ENCODE measurements at regions not wholly inside any gene's neighbourhood (a gene's known extent, or its start where the extent isn't known, plus 50 kb on each side); places are given as distances from the start of the nearest gene placed in this dataset.
"Not testable (repeated sequence)": the region's sequence is repeated elsewhere in the genome, so short reads cannot be mapped to it uniquely, and the experiment has no call there.

GRCh38 chr1:82358706-82359105, 558.0 kb downstream of the ADGRL2 start:
- DNase-seq (ENCODE audit: low read depth in 1 of 2, low spot score in 2 of 2); H3K27me3 ChIP-seq (replicated peaks); H3K4me1 ChIP-seq (replicated peaks); H3K9me3 ChIP-seq (replicated peaks); H3K36me3 ChIP-seq; H3K27ac ChIP-seq; H3K4me3 ChIP-seq: not testable (repeated sequence)

DNA sequence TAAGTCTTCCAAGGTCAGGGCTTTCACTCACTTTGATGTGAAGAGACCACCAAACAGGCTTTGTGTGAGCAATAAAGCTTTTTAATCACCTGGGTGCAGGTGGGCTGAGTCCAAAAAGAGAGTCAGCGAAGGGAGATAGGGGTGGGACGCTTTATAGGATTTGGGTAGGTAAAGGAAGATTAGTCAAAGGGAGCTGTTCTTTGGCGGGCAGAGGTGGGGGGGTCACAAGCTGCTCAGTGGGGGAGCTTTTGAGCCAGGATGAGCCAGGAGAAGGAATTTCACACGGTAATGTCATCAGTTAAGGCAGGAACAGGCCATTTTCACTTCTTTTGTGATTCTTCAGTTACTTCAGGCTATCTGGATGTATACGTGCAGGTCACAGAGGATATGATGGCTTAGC, 553.8 kb downstream of the ADGRL2 start:
- not testable (repeated sequence) for H3K9me3 ChIP-seq (replicated peaks); DNase-seq (ENCODE audit: low read depth in 1 of 2, low spot score in 2 of 2); H3K27me3 ChIP-seq (replicated peaks); H3K4me1 ChIP-seq (replicated peaks); H3K36me3 ChIP-seq; H3K4me3 ChIP-seq; H3K27ac ChIP-seq

GRCh38 chr1:82348487-82348886, 547.8 kb downstream of the ADGRL2 start:
- Histone ChIP-seq H3K27ac (no peak overlapping the region), H3K4me3 (no peak overlapping the region), H3K4me1 (replicated peaks) (no peaks in the 10 kb centered on the region), H3K36me3 (no peaks in the 10 kb centered on the region), H3K27me3 (replicated peaks) (no peaks in the 10 kb centered on the region), H3K9me3 (replicated peaks) (no peaks in the 10 kb centered on the region)
- DNase-seq (ENCODE audit: low read depth in 1 of 2, low spot score in 2 of 2) = no peak

DNA sequence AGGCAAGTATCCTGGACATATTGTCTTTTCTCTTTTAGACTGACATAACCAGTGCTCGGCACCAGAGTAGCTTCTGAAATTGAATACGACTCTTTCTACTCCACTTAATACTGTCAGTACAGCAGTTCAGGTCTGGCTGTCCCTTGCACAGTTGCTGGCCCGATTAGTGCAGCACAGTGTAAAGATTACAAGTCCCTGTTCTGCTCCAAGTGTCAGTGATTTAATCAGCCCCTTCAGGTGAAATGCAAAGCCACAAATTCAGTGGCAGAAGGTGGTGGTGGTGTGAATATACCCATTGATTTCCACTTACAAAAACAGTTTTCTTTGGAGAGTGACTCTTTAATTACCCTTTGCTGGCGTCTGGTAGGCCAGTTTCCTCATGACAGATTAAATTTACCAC, 545.4 kb downstream of the ADGRL2 start:
- no peak for DNase-seq (ENCODE audit: low read depth in 1 of 2, low spot score in 2 of 2)
- Histone ChIP-seq H3K4me3 (no peak overlapping the region), H3K9me3 (replicated peaks) (no peaks in the 10 kb centered on the region), H3K27ac (no peak overlapping the region), H3K36me3 (no peaks in the 10 kb centered on the region), H3K4me1 (replicated peaks) (no peaks in the 10 kb centered on the region), H3K27me3 (replicated peaks) (no peaks in the 10 kb centered on the region)

GRCh38 chr1:82343381-82343780, 542.6 kb downstream of the ADGRL2 start:
- no peak for DNase-seq (ENCODE audit: low read depth in 1 of 2, low spot score in 2 of 2)
- H3K27ac ChIP-seq = no peak overlapping the region
- H3K4me3 ChIP-seq = no peak overlapping the region
- no peaks in the 10 kb centered on the region for H3K27me3 ChIP-seq (replicated peaks)
- no peaks in the 10 kb centered on the region for H3K9me3 ChIP-seq (replicated peaks)
- H3K4me1 ChIP-seq (replicated peaks) = no peaks in the 10 kb centered on the region
- H3K36me3 ChIP-seq = no peaks in the 10 kb centered on the region

DNA sequence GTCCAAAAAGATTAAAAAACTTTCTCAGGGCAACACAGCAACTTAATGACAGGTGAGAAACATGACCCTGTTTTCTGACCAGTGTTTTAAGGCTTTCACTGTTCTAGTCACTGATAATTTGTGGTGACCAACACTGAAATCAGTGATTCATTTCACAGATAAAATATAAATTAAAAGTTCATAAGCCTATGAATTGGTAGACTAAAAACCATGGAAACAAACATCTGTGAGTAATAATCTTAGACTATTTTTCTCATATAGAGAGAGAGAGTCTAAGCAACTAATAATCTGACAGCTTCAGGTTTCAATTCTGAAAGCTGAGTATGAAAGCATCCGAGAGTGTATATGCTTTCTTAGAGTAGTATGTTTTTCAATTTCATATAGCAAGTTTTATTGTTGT, 536.9 kb downstream of the ADGRL2 start:
- no peaks in the 10 kb centered on the region for H3K27me3 ChIP-seq (replicated peaks)
- H3K4me1 ChIP-seq (replicated peaks) = no peaks in the 10 kb centered on the region
- no peak overlapping the region for H3K4me3 ChIP-seq
- H3K9me3 ChIP-seq (replicated peaks) = no peaks in the 10 kb centered on the region
- H3K36me3 ChIP-seq = no peaks in the 10 kb centered on the region
- H3K27ac ChIP-seq = no peak overlapping the region
- DNase-seq (ENCODE audit: low read depth in 1 of 2, low spot score in 2 of 2) = no peak

GRCh38 chr1:82330330-82330729, 529.6 kb downstream of the ADGRL2 start:
- no peak overlapping the region for H3K4me3 ChIP-seq
- no peaks in the 10 kb centered on the region for H3K27me3 ChIP-seq (replicated peaks)
- no peak for DNase-seq (ENCODE audit: low read depth in 1 of 2, low spot score in 2 of 2)
- H3K4me1 ChIP-seq (replicated peaks) = no peaks in the 10 kb centered on the region
- no peak overlapping the region for H3K27ac ChIP-seq
- no peaks in the 10 kb centered on the region for H3K9me3 ChIP-seq (replicated peaks)
- no peaks in the 10 kb centered on the region for H3K36me3 ChIP-seq

DNA sequence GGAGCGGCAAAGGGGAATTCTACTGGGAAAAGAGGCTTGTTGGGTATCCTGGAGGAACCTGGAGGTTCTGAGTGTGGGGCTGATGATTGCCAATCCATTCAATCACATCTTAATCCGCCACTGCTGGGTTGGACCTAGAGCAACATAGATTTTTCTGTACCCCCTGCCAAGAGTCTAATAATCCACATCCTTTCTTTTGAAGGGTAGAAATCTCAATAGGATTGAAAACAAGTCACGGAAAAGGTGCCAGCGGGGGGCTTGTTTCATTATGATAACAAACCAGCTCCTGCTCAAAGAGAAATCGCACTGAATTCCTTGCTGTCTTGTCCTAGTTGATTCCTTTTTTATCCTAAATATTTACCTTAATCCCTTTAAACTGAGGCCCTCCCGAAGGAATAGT, 528.5 kb downstream of the ADGRL2 start:
- no peaks in the 10 kb centered on the region for H3K27me3 ChIP-seq (replicated peaks)
- H3K27ac ChIP-seq = no peak overlapping the region
- no peaks in the 10 kb centered on the region for H3K36me3 ChIP-seq
- no peaks in the 10 kb centered on the region for H3K4me1 ChIP-seq (replicated peaks)
- H3K4me3 ChIP-seq = no peak overlapping the region
- H3K9me3 ChIP-seq (replicated peaks) = no peaks in the 10 kb centered on the region
- no peak for DNase-seq (ENCODE audit: low read depth in 1 of 2, low spot score in 2 of 2)

DNA sequence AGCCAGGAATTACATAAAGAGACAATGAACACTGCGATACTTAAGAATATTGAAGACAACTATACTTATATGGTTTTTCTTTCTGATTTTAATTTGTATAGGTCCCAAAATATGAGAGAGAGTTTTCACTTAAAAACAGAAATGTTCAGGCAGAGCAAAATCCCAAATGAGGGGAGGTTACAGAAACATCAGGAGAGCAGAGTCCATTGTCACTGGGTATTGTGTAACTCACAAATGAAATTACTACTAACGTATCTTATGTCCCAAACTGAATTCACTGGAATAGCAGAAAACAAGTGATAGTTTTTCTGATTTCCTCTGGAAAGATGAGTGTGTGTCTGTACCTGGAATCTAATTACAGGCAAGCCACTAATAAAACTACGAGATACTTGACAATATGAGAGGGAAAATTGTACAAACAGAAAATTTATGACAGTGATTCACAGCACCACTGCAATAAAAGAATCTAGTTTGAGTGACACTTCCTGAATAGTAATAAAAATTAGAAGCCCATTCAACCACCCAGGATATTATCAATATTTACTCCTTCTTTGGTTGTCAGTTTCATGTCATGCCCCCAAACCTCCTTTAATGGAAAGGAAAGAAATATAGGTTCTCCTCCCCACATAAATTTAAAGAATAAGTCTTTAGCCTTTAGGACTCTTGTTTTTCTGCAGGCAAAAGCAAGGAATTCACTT, 522.6 kb downstream of the ADGRL2 start:
- DNase-seq (ENCODE audit: low read depth in 1 of 2, low spot score in 2 of 2) = no peak
- Histone ChIP-seq H3K36me3 (no peaks in the 10 kb centered on the region), H3K4me3 (no peak overlapping the region), H3K9me3 (replicated peaks) (no peaks in the 10 kb centered on the region; the same call in 1 of the 2 replicates), H3K27ac (no peak overlapping the region), H3K4me1 (replicated peaks) (no peaks in the 10 kb centered on the region), H3K27me3 (replicated peaks) (no peaks in the 10 kb centered on the region)

- Histone ChIP-seq H3K9me3 (replicated peaks) (no peaks in the 10 kb centered on the region; the same call in 1 of the 2 replicates), H3K27me3 (replicated peaks) (no peaks in the 10 kb centered on the region), H3K36me3 (no peaks in the 10 kb centered on the region), H3K4me3 (no peak overlapping the region), H3K4me1 (replicated peaks) (no peaks in the 10 kb centered on the region), H3K27ac (no peak overlapping the region)
- DNase-seq (ENCODE audit: low read depth in 1 of 2, low spot score in 2 of 2) = no peak
These were observed 521.1 kb downstream of the ADGRL2 start for GRCh38 chr1:82321794-82322193.

GRCh38 chr1:82319546-82319945, 518.8 kb downstream of the ADGRL2 start:
- no peaks in the 10 kb centered on the region for H3K4me1 ChIP-seq (replicated peaks)
- no peak overlapping the region for H3K27ac ChIP-seq
- H3K9me3 ChIP-seq (replicated peaks) = no peaks in the 10 kb centered on the region; the same call in 1 of the 2 replicates
- H3K27me3 ChIP-seq (replicated peaks) = no peaks in the 10 kb centered on the region
- H3K4me3 ChIP-seq = no peak overlapping the region
- no peak for DNase-seq (ENCODE audit: low read depth in 1 of 2, low spot score in 2 of 2)
- H3K36me3 ChIP-seq = no peaks in the 10 kb centered on the region

GRCh38 chr1:82318921-82319320, 518.2 kb downstream of the ADGRL2 start:
- DNase-seq (ENCODE audit: low read depth in 1 of 2, low spot score in 2 of 2) = no peak
- no peaks in the 10 kb centered on the region for H3K4me1 ChIP-seq (replicated peaks)
- no peak overlapping the region for H3K4me3 ChIP-seq
- no peaks in the 10 kb centered on the region; the same call in 1 of the 2 replicates for H3K9me3 ChIP-seq (replicated peaks)
- no peak overlapping the region for H3K27ac ChIP-seq
- H3K36me3 ChIP-seq = no peaks in the 10 kb centered on the region
- H3K27me3 ChIP-seq (replicated peaks) = no peaks in the 10 kb centered on the region

GRCh38 chr1:82318265-82318664, 517.5 kb downstream of the ADGRL2 start:
- Histone ChIP-seq H3K4me1 (replicated peaks) (no peaks in the 10 kb centered on the region), H3K36me3 (no peaks in the 10 kb centered on the region), H3K27me3 (replicated peaks) (no peaks in the 10 kb centered on the region), H3K9me3 (replicated peaks) (no peaks in the 10 kb centered on the region; the same call in 1 of the 2 replicates), H3K27ac (no peak overlapping the region), H3K4me3 (no peak overlapping the region)
- no peak for DNase-seq (ENCODE audit: low read depth in 1 of 2, low spot score in 2 of 2)

GRCh38 chr1:82317671-82318070, 516.9 kb downstream of the ADGRL2 start:
- Histone ChIP-seq H3K4me1 (replicated peaks) (no peaks in the 10 kb centered on the region), H3K27me3 (replicated peaks) (no peaks in the 10 kb centered on the region), H3K4me3 (no peak overlapping the region), H3K36me3 (no peaks in the 10 kb centered on the region), H3K9me3 (replicated peaks) (no peaks in the 10 kb centered on the region; the same call in 1 of the 2 replicates), H3K27ac (no peak overlapping the region)
- no peak for DNase-seq (ENCODE audit: low read depth in 1 of 2, low spot score in 2 of 2)

- Histone ChIP-seq H3K27ac (no peak overlapping the region), H3K9me3 (replicated peaks) (no peaks in the 10 kb centered on the region; the same call in 1 of the 2 replicates)
- no peak for DNase-seq (ENCODE audit: low read depth in 1 of 2, low spot score in 2 of 2)
These were observed 498.9 kb downstream of the ADGRL2 start for GRCh38 chr1:82299656-82300055.

More at GRCh38 chr1:82299656-82300055, 498.9 kb downstream of the ADGRL2 start:
- H3K4me1 ChIP-seq (replicated peaks) = no peaks in the 10 kb centered on the region
- no peaks in the 10 kb centered on the region for H3K27me3 ChIP-seq (replicated peaks)
- H3K4me3 ChIP-seq = no peak overlapping the region
- H3K36me3 ChIP-seq = no peaks in the 10 kb centered on the region
